Panc1 (cell line): ENCODE measurements at regions not wholly inside any gene's neighbourhood (a gene's known extent, or its start where the extent isn't known, plus 50 kb on each side); places are given as distances from the start of the nearest gene placed in this dataset.

ENCODE experiments used
- ATAC-seq: fragments of 200-7000 bp; cut with Tn5 transposase; 2 replicates; pipeline ENCODE4 v1.9.1; 2020; ENCODE audit warnings: mild to moderate bottlenecking, moderate library complexity
- BruUV-seq: library from RNA; stranded (reverse); fragments of 400-500 nt; replicated peaks from 2 replicates; lab custom pipeline; 2021; lab: Mats Ljungman, UMichigan
- CTCF ChIA-PET: fragments of 300-600 bp; sonication (Branson Sonifier 250); formaldehyde crosslinking; loops from one replicate; lab custom pipeline; 2022; ENCODE audit warnings: antibody characterized with exemption; lab: Charles Lee
- POLR2A ChIA-PET: fragments of 300-600 bp; sonication (Branson Sonifier 250); formaldehyde crosslinking; loops from one replicate; lab custom pipeline; 2022; ENCODE audit warnings: antibody characterized with exemption; lab: Charles Lee
- DNase-seq: peaks from one replicate; pipeline ENCODE4 v3.0.0-alpha.2; 2010; ENCODE audit warnings: low read depth, low spot score
- H3K27ac ChIP-seq: 2 replicates; pipeline ENCODE4 v1.5.1; 2011; ENCODE audit warnings: mild to moderate bottlenecking, low read length, inconsistent platforms
- H3K27me3 ChIP-seq: fragments of 200-500 bp; sonication (Bioruptor generic); 2 replicates; pipeline ENCODE4 v1.6.0; 2014; ENCODE audit warnings: low read length, inconsistent platforms; ENCODE audit not compliant: control insufficient read depth, insufficient read depth
- H3K36me3 ChIP-seq: fragments of 200-500 bp; sonication (Bioruptor generic); 2 replicates; pipeline ENCODE4 v1.5.1; 2014; ENCODE audit warnings: inconsistent platforms, mild to moderate bottlenecking, low read length, moderate library complexity; ENCODE audit not compliant: control insufficient read depth, insufficient read depth
- H3K4me1 ChIP-seq: 2 replicates; pipeline ENCODE4 v1.5.1; 2011; ENCODE audit warnings: inconsistent platforms, mild to moderate bottlenecking, low read length, moderate library complexity; ENCODE audit not compliant: control insufficient read depth, insufficient read depth
- H3K4me3 ChIP-seq, 2 experiments: 2 replicates each; pipeline ENCODE4 v1.5.1; 2011 to 2012; ENCODE audit warnings: low read depth in 2 of 2, low read length in 2 of 2, mild to moderate bottlenecking in 2 of 2, inconsistent platforms in 1 of 2, moderate library complexity in 1 of 2
- H3K9me3 ChIP-seq: fragments of 200-500 bp; sonication (Bioruptor generic); 2 replicates; pipeline ENCODE4 v1.5.1; 2014; ENCODE audit warnings: low read depth, mild to moderate bottlenecking, inconsistent platforms, low read length, moderate library complexity; ENCODE audit not compliant: control insufficient read depth, insufficient read depth
- POLR2AphosphoS5 ChIP-seq: IDR thresholded peaks from 2 replicates; pipeline ENCODE4 v1.6.1; 2012; ENCODE audit warnings: mild to moderate bottlenecking, low read depth, low read length, moderate library complexity
- SIN3A ChIP-seq: IDR thresholded peaks from 2 replicates; pipeline ENCODE4 v1.6.1; 2012; ENCODE audit warnings: low read depth, mild to moderate bottlenecking, low read length, moderate library complexity, borderline replicate concordance; ENCODE audit not compliant: insufficient read depth
- TCF7L2 ChIP-seq: IDR thresholded peaks from 2 replicates; pipeline ENCODE4 v1.6.1; 2011; ENCODE audit warnings: mild to moderate bottlenecking, low read depth, low read length, inconsistent platforms
- in situ Hi-C: cut with HindIII; loops from 2 replicates; pipeline ENCODE4 v1.10.0; 2016; ENCODE audit warnings: low sequenced_read_pairs, low pct_unique_long_range_greater_than_20kb
- intact Hi-C: fragments of 100-400 bp; cut with micrococcal nuclease; formaldehyde crosslinking; loops from one replicate; pipeline ENCODE4 v1.10.0; 2022; ENCODE audit not compliant: unreplicated experiment
- TF ChIP-seq, protein P1 (sequence below): fragments of 450-650 bp; IDR thresholded peaks from 2 replicates; pipeline ENCODE4 v1.5.1; 2017; ENCODE audit warnings: mild to moderate bottlenecking
- TF ChIP-seq, protein P2 (sequence below), 2 experiments: IDR thresholded peaks; 2 replicates each; pipeline ENCODE4 v1.6.1; 2011 to 2012; ENCODE audit warnings: low read depth in 2 of 2, control low read depth in 1 of 2, low read length in 1 of 2, mild to moderate bottlenecking in 1 of 2, moderate library complexity in 1 of 2; ENCODE audit not compliant: insufficient read depth in 1 of 2

GRCh38 chr6:23021487-23021886 lies 452.1 kb downstream of the HDGFL1 start:
- in situ Hi-C loops: no loop called here
- ChIA-PET CTCF (no interaction called here), POLR2A (no interaction called here)
- intact Hi-C loops: no loop called here
- Histone ChIP-seq H3K36me3 (no peaks in the 10 kb centered on the region), H3K4me3 (no peak overlapping the region), H3K27me3 (no peaks in the 10 kb centered on the region), H3K9me3 (no peaks in the 10 kb centered on the region), H3K4me1 (no peaks in the 10 kb centered on the region), H3K27ac (no peak overlapping the region)
- no TSS peak for BruUV-seq
- TF ChIP-seq, protein P1, sequence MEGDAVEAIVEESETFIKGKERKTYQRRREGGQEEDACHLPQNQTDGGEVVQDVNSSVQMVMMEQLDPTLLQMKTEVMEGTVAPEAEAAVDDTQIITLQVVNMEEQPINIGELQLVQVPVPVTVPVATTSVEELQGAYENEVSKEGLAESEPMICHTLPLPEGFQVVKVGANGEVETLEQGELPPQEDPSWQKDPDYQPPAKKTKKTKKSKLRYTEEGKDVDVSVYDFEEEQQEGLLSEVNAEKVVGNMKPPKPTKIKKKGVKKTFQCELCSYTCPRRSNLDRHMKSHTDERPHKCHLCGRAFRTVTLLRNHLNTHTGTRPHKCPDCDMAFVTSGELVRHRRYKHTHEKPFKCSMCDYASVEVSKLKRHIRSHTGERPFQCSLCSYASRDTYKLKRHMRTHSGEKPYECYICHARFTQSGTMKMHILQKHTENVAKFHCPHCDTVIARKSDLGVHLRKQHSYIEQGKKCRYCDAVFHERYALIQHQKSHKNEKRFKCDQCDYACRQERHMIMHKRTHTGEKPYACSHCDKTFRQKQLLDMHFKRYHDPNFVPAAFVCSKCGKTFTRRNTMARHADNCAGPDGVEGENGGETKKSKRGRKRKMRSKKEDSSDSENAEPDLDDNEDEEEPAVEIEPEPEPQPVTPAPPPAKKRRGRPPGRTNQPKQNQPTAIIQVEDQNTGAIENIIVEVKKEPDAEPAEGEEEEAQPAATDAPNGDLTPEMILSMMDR: no peak
- TF ChIP-seq, protein P2, sequence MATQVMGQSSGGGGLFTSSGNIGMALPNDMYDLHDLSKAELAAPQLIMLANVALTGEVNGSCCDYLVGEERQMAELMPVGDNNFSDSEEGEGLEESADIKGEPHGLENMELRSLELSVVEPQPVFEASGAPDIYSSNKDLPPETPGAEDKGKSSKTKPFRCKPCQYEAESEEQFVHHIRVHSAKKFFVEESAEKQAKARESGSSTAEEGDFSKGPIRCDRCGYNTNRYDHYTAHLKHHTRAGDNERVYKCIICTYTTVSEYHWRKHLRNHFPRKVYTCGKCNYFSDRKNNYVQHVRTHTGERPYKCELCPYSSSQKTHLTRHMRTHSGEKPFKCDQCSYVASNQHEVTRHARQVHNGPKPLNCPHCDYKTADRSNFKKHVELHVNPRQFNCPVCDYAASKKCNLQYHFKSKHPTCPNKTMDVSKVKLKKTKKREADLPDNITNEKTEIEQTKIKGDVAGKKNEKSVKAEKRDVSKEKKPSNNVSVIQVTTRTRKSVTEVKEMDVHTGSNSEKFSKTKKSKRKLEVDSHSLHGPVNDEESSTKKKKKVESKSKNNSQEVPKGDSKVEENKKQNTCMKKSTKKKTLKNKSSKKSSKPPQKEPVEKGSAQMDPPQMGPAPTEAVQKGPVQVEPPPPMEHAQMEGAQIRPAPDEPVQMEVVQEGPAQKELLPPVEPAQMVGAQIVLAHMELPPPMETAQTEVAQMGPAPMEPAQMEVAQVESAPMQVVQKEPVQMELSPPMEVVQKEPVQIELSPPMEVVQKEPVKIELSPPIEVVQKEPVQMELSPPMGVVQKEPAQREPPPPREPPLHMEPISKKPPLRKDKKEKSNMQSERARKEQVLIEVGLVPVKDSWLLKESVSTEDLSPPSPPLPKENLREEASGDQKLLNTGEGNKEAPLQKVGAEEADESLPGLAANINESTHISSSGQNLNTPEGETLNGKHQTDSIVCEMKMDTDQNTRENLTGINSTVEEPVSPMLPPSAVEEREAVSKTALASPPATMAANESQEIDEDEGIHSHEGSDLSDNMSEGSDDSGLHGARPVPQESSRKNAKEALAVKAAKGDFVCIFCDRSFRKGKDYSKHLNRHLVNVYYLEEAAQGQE (IDR thresholded peaks at IDR 0.05; ENCODE audit: insufficient read depth in 1 of 2, low read depth in 2 of 2, low read length in 1 of 2): no peak
- no peak for TF ChIP-seq SIN3A
- TF ChIP-seq POLR2AphosphoS5: no peak
- TF ChIP-seq TCF7L2: no peak
- ATAC-seq (no peak), DNase-seq (no peak)

- Histone ChIP-seq H3K9me3 (no peaks in the 10 kb centered on the region), H3K4me3 (no peak overlapping the region), H3K36me3 (no peaks in the 10 kb centered on the region), H3K27ac (no peak overlapping the region), H3K4me1 (no peaks in the 10 kb centered on the region), H3K27me3 (no peaks in the 10 kb centered on the region)
- DNase-seq: no peak
- CTCF ChIA-PET: no interaction called here
- no peak for ATAC-seq
- BruUV-seq: no TSS peak
- in situ Hi-C loops: no loop called here
- intact Hi-C loops: no loop called here
- TF ChIP-seq, protein P1: no peak
- no peak for TF ChIP-seq TCF7L2
- TF ChIP-seq SIN3A: no peak
- TF ChIP-seq, protein P2 (IDR thresholded peaks at IDR 0.05; ENCODE audit: insufficient read depth in 1 of 2, low read depth in 2 of 2, low read length in 1 of 2): no peak
- TF ChIP-seq POLR2AphosphoS5: no peak
- POLR2A ChIA-PET: no interaction called here
Measured at GRCh38 chr6:23027281-23027680, 457.9 kb downstream of the HDGFL1 start.
